ENCODE measurements at regions not wholly inside any gene's neighbourhood (a gene's known extent, or its start where the extent isn't known, plus 50 kb on each side); places are given as distances from the start of the nearest gene placed in this dataset.
"Not testable (repeated sequence)": the region's sequence is repeated elsewhere in the genome, so short reads cannot be mapped to it uniquely, and the experiment has no call there.

DNA sequence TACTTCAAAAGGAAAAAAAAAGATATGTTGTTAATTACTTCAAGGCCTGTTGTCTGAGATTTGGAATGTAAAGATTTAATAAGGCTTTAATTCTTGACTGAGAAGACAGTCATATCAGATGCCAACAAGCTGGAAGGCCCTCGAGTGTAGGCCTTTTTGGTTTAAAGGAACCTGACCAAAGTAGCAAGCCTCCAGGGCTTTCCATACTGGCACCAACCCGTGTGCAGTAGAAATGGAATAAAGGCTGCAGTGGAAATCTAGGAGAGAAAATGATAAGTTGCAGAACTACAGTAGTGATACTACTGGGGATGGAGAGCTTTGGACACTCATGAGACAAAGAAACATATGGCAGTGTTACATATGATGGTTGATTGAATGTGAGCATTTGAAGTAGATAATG is 358.0 kb downstream of the TAF11L14 start:
- Mint-ChIP-seq H3K9me3 (peaks cover 2 to 6% of the 10 kb centered on the region in 2 donors), H3K4me3 (no peak overlapping the region), H3K36me3 (ENCODE audit: insufficient read depth) (no peaks in the 10 kb centered on the region), H3K27ac (no peak overlapping the region), H3K27me3 (no peaks in the 10 kb centered on the region), H3K4me1 (ENCODE audit: low read depth in 2 of 2) (no peaks in the 10 kb centered on the region)
- no peak for ATAC-seq (replicated peaks)
- DNase-seq = no peak

DNA sequence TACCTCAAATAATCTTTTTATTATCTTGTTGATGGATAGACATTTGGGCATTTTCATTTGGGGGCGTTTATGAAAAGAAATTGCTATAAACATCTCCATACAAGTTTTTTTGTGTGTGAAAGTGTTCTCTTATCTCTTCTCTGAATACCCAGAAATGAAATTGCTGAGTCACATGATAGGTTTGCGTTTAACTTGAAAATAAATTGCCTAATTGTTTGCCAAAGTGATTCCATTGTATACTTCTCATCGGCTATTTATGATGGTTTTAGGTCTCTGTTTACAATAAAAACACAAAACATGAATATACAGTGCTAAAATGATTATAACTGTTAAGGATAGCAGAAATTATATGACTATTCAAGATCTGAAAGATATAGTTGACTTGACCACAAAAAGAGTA is 361.7 kb downstream of the TAF11L14 start:
- Mint-ChIP-seq H3K27ac (no peak overlapping the region), H3K36me3 (ENCODE audit: insufficient read depth) (no peaks in the 10 kb centered on the region), H3K27me3 (no peaks in the 10 kb centered on the region), H3K4me3 (no peak overlapping the region), H3K9me3 (peaks cover 0 to 5% of the 10 kb centered on the region in 2 donors), H3K4me1 (ENCODE audit: low read depth in 2 of 2) (no peaks in the 10 kb centered on the region)
- DNase-seq = no peak
- ATAC-seq (replicated peaks) = no peak

DNA sequence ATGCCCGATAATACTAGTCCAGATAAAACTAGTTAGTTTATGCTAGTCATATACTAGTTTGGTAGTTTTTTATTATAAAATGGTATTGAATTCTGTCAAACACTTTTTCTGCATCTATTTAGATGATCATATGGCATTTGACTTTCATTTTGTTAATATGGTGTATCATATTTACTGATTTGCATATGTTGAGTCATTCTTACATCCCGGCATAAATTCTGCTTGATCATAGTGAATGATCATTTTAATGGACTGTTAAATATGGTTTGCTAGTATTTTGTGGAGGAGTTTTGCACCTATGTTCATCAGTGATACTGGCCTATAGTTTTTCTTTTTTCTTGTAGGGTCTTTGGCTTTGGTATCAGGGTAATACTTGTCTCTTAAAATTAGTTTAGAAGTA is 365.6 kb downstream of the TAF11L14 start:
- DNase-seq (no peak), ATAC-seq (replicated peaks) (no peak)
- no peak overlapping the region for H3K4me3 Mint-ChIP-seq
- H3K27me3 Mint-ChIP-seq = no peaks in the 10 kb centered on the region
- no peak overlapping the region for H3K27ac Mint-ChIP-seq
- H3K36me3 Mint-ChIP-seq (ENCODE audit: insufficient read depth) = no peaks in the 10 kb centered on the region
- peaks cover 3 to 11% of the 10 kb centered on the region in 2 donors for H3K9me3 Mint-ChIP-seq
- H3K4me1 Mint-ChIP-seq (ENCODE audit: low read depth in 2 of 2) = no peaks in the 10 kb centered on the region

DNA sequence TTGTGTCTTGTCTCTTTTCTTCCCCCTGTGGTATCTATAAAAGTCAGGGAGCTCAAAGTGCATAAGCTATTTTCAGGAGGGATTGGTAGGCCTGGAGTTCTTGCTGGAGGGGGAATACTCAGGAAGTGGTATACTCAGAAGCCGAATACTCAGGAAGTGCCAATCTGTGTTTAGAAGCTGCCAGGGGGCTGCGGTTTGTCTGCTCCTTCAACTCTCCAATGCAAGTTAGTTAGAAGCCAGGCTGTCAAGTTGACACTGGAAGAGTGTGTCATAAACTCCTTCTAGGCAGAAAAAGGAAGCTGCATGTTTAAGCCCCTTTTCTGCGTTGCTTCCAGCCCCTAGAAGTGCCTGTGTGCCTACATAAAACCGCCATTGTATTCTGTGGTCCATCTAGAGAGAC is 366.5 kb downstream of the TAF11L14 start:
- Mint-ChIP-seq H3K4me3 (no peak overlapping the region), H3K4me1 (ENCODE audit: low read depth in 2 of 2) (no peaks in the 10 kb centered on the region), H3K9me3 (peaks cover 5 to 19% of the 10 kb centered on the region in 2 donors), H3K27ac (no peak overlapping the region), H3K27me3 (no peaks in the 10 kb centered on the region), H3K36me3 (ENCODE audit: insufficient read depth) (no peaks in the 10 kb centered on the region)
- ATAC-seq (replicated peaks) (no peak), DNase-seq (no peak)

DNA sequence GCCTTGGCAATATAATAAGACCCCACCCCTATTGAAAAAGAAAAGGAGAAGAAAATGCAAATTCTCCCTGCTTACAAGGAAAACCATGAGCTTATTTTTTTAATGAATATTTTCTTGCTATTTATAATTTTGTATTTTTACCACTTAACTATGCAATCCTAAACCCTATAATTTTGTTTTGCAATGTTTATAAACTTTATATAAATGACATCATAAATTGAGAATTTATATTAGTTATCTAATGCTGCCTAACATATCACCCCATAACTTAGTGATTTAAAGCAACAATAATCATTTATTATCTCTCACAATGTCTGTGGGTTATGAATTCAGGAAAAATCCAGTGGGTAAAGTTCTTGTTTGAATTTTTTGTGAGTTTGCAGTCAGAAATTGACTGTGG is 369.1 kb downstream of the TAF11L14 start:
- no peaks in the 10 kb centered on the region for H3K36me3 Mint-ChIP-seq (ENCODE audit: insufficient read depth)
- H3K4me3 Mint-ChIP-seq = no peak overlapping the region
- no peaks in the 10 kb centered on the region for H3K4me1 Mint-ChIP-seq (ENCODE audit: low read depth in 2 of 2)
- peaks cover 4 to 30% of the 10 kb centered on the region in 2 donors for H3K9me3 Mint-ChIP-seq
- no peak overlapping the region for H3K27ac Mint-ChIP-seq
- H3K27me3 Mint-ChIP-seq = no peaks in the 10 kb centered on the region
- no peak for ATAC-seq (replicated peaks)
- DNase-seq = no peak

DNA sequence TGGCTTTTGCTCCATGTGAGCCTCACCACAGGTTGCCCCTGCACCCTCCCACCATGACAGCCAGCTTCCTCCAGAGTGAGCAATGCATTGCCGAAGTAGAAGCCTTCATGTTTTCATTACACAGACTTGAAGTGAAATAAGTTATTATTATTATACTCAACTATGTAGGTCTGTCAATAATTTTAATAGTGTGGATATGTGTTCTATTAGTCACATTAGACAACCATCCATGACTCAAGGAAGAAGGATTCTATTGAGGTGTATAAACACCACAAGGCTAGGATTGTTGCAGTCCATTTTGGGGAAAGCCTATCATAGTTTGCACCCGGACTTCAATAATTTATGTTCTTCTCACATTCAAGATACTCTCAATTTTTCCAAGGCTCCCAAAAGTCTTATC is 369.5 kb downstream of the TAF11L14 start:
- Mint-ChIP-seq H3K9me3 (peaks cover 4 to 30% of the 10 kb centered on the region in 2 donors), H3K4me1 (ENCODE audit: low read depth in 2 of 2) (no peaks in the 10 kb centered on the region), H3K36me3 (ENCODE audit: insufficient read depth) (no peaks in the 10 kb centered on the region), H3K27ac (no peak overlapping the region), H3K27me3 (no peaks in the 10 kb centered on the region), H3K4me3 (no peak overlapping the region)
- DNase-seq (no peak), ATAC-seq (replicated peaks) (no peak)

DNA sequence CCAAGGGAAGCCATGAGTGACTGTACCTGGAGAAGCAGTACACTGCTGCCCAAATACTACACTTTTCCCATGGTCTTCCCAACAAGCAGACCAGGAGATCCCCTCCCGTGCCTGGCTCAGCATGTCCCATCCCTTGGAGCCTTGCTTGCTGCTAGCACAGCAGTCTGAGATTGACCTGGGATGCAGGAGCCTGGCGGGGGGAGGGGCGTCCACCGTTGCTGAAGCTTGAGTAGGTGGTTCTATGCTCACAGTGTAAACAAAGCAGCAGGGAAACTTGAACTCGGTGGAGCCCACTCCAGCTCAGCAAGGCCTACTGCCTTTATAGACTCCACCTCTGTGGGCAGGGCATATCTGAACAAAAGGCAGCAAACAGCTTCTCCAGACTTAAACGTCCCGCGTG is 372.0 kb downstream of the TAF11L14 start:
- not testable (repeated sequence) for ATAC-seq (replicated peaks); H3K4me3 Mint-ChIP-seq; H3K4me1 Mint-ChIP-seq (ENCODE audit: low read depth in 2 of 2); DNase-seq; H3K27me3 Mint-ChIP-seq; H3K27ac Mint-ChIP-seq; H3K36me3 Mint-ChIP-seq (ENCODE audit: insufficient read depth)
- H3K9me3 Mint-ChIP-seq = peaks cover 4 to 30% of the 10 kb centered on the region in 2 donors

DNA sequence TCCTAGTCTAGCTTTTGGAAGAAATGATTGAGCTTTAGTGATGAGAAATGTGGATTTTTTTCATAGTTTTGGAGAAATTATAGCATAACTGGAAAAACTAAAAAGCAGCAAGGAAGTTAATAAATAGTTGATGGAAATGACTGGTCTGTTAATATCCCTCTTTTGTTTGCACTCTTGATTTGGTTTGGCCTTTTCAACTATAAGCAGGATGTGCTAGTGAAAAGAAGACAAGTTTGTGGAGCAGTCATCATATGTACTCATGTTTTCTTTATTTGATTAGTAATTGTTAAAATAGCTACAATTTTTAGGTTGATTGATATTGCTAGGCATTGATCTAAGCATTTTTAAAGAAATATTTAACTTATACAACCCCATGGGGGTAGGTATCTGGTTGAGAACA is 374.7 kb downstream of the TAF11L14 start:
- DNase-seq (no peak), ATAC-seq (replicated peaks) (no peak)
- Mint-ChIP-seq H3K36me3 (ENCODE audit: insufficient read depth) (no peaks in the 10 kb centered on the region), H3K4me1 (ENCODE audit: low read depth in 2 of 2) (no peaks in the 10 kb centered on the region), H3K9me3 (peaks cover 6 to 18% of the 10 kb centered on the region in 2 donors), H3K27me3 (no peaks in the 10 kb centered on the region), H3K4me3 (no peak overlapping the region), H3K27ac (no peak overlapping the region)

DNA sequence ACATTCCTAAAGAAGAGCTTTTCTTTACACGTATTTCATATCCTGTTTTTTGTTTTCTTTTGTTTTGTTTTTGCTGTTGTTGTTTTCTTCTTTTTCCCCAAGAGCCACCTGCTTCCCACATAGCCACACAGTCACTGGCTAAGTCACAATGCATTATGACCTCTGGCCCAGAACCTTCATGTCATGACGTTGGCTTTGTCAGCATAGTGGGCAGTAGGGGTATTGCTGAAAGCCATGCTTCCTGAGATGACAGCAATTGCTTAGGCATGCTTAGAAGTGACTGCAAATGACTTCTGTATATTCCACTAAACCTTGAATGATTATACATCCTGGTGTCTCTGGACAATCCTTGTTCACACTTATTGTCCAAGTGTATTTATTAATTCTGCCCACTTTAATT is 375.8 kb downstream of the TAF11L14 start:
- H3K27me3 Mint-ChIP-seq = no peaks in the 10 kb centered on the region
- no peak overlapping the region for H3K27ac Mint-ChIP-seq
- ATAC-seq (replicated peaks) (no peak), DNase-seq (no peak)
- no peaks in the 10 kb centered on the region for H3K36me3 Mint-ChIP-seq (ENCODE audit: insufficient read depth)
- H3K4me3 Mint-ChIP-seq = no peak overlapping the region
- no peaks in the 10 kb centered on the region for H3K4me1 Mint-ChIP-seq (ENCODE audit: low read depth in 2 of 2)
- H3K9me3 Mint-ChIP-seq = peaks cover 6 to 17% of the 10 kb centered on the region in 2 donors

DNA sequence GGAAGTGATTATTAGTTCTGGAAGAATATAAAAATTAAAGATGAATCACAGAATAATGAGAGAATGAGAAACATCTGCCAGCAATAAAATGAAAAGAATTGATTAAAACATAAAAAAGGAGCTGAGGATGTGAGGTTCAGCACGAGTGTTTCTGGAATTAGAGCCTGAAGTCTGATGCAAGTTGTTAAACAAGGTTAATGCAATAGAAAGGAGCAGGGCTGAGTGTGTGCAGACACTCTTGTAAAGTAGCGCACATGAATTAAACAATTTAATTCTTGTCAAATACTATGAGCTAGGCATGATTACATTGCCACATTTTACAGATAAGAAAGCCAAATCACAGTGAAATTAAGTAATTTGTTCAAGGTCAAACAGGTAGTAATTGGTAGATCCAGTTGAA is 384.2 kb downstream of the TAF11L14 start:
- DNase-seq (no peak), ATAC-seq (replicated peaks) (no peak)
- Mint-ChIP-seq H3K9me3 (peaks cover 4 to 5% of the 10 kb centered on the region in 2 donors), H3K4me1 (ENCODE audit: low read depth in 2 of 2) (no peaks in the 10 kb centered on the region), H3K27me3 (no peaks in the 10 kb centered on the region), H3K4me3 (no peak overlapping the region), H3K36me3 (ENCODE audit: insufficient read depth) (no peaks in the 10 kb centered on the region), H3K27ac (no peak overlapping the region)

DNA sequence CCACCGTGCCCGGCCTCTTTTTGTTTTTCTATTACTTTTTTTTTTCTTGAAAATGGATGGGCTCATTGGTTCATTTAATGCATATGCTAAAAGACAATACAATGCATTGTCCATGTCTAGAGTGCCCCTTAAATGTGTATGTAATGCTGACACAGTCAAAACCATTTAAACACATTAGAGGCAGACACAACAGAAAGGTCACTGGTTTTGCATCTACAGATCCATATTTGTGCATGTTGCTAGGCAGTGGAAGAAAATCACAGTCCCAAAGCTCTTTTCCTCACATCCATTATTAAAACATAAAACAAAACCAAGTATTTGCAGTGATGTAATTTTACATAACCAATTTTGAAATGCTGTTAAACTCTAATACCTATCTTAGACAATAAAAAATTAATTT is 389.0 kb downstream of the TAF11L14 start:
- Mint-ChIP-seq H3K27me3 (no peaks in the 10 kb centered on the region), H3K4me3 (no peak overlapping the region), H3K9me3 (peaks cover 2 to 4% of the 10 kb centered on the region in 2 donors), H3K27ac (no peak overlapping the region), H3K36me3 (ENCODE audit: insufficient read depth) (no peaks in the 10 kb centered on the region), H3K4me1 (ENCODE audit: low read depth in 2 of 2) (no peaks in the 10 kb centered on the region)
- DNase-seq (no peak), ATAC-seq (replicated peaks) (no peak)

DNA sequence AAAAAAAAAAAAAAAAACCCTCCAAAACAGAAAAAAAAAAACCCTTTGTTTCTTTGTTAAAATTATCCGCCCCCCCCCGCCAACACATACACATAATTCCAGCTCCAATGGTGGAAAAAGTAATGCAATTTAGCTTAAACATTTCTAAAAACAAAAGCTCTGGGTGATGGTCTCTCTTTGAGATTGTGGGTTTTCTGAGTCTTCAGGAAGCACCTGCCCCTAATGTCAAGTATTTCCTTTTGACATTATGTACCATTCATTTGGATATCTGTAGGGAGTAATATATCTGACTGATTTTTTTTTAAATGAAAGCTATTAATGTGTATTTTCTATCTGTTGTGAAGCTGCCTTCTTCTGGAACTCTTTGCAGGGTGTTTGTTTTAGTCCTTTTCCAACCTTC is 389.7 kb downstream of the TAF11L14 start:
- Mint-ChIP-seq H3K4me1 (ENCODE audit: low read depth in 2 of 2) (no peaks in the 10 kb centered on the region), H3K9me3 (peaks cover 2 to 4% of the 10 kb centered on the region in 2 donors), H3K27me3 (no peaks in the 10 kb centered on the region), H3K36me3 (ENCODE audit: insufficient read depth) (no peaks in the 10 kb centered on the region), H3K27ac (no peak overlapping the region), H3K4me3 (no peak overlapping the region)
- no peak for DNase-seq
- no peak for ATAC-seq (replicated peaks)

DNA sequence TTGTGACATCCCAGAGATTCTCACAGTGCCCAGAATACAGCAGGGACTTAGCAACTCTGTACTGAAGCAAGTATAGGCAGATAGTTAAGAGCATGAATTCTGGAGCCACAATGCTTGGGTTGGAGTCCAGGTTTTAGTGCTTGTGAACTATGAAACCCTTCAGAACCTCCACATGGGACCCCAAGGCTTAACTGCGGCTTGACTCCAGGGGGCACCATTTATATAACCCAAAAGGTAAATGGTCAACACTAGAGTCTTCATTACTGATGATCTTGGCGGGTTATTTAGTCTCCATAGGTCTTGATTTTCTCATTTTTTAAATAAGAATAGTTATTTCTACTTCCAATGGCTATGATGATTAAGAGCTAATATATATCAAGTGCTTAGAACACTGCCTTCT is 390.3 kb downstream of the TAF11L14 start:
- no peak for DNase-seq
- Mint-ChIP-seq H3K4me3 (no peak overlapping the region), H3K9me3 (peaks cover 2 to 4% of the 10 kb centered on the region in 2 donors), H3K36me3 (ENCODE audit: insufficient read depth) (no peaks in the 10 kb centered on the region), H3K4me1 (ENCODE audit: low read depth in 2 of 2) (no peaks in the 10 kb centered on the region), H3K27me3 (no peaks in the 10 kb centered on the region), H3K27ac (no peak overlapping the region)
- ATAC-seq (replicated peaks) = no peak

DNA sequence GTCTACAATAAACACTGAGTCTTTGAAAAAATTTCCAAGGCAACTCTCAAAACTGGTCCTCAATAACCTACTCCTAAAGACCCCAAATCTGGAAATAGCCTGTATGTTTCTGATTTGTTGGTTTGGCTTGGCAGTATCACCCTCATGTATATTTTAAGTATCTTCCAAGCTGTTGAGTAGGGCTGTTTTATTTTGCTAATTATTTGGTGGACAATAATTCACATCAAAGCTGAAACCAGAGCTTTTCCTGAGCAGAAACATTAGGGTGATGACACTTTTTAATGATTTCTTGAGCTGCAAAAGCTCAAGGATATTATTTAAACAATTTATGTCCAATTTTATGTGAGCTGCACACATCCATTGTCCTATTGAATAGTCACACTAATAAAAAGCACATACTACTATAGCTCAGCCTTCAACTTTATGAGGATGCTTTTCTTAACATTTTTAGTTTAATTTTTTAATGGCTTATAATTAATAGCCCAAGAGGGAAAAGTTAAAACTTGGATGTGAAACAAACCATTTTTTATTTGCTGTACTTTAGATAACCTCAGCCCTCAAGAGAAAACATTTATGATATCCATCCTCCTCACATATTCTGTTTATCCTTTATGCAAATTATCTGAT is 393.1 kb downstream of the TAF11L14 start:
- H3K9me3 Mint-ChIP-seq = peaks cover 0 to 2% of the 10 kb centered on the region in 2 donors
- ATAC-seq (replicated peaks) = no peak
- H3K36me3 Mint-ChIP-seq (ENCODE audit: insufficient read depth) = no peaks in the 10 kb centered on the region
- H3K27me3 Mint-ChIP-seq = no peaks in the 10 kb centered on the region
- no peak overlapping the region for H3K4me3 Mint-ChIP-seq
- no peak overlapping the region for H3K27ac Mint-ChIP-seq
- DNase-seq = no peak
- no peaks in the 10 kb centered on the region for H3K4me1 Mint-ChIP-seq (ENCODE audit: low read depth in 2 of 2)

DNA sequence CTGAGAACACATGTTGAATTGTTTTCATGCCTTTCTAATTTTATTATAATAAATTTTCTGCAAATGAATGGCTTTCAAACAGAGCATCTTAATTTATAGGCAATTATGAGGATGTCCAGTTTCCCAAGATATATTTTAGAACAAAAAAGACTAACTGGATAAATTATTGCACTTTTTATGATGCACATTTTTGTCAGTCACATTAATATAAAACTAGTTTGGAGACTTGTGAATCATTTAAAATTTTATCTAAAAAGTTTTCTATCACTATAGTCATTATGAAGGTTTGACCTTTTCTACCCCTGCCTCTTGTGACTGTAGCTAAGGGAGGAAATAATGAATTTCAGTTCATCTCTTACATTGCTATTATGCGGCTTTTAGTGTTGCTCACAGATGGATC is 393.8 kb downstream of the TAF11L14 start:
- peaks cover 0 to 2% of the 10 kb centered on the region in 2 donors for H3K9me3 Mint-ChIP-seq
- no peak overlapping the region for H3K4me3 Mint-ChIP-seq
- H3K27me3 Mint-ChIP-seq = no peaks in the 10 kb centered on the region
- no peak for DNase-seq
- ATAC-seq (replicated peaks) = no peak
- no peaks in the 10 kb centered on the region for H3K36me3 Mint-ChIP-seq (ENCODE audit: insufficient read depth)
- no peaks in the 10 kb centered on the region for H3K4me1 Mint-ChIP-seq (ENCODE audit: low read depth in 2 of 2)
- H3K27ac Mint-ChIP-seq = no peak overlapping the region

Data from effector memory CD8-positive, alpha-beta T cell (primary cell).